Hypothalamus (tissue), 51 donors: ENCODE measurements at regions not wholly inside any gene's neighbourhood (a gene's known extent, or its start where the extent isn't known, plus 50 kb on each side); places are given as distances from the start of the nearest gene placed in this dataset.

Experiments used
- DNase-seq, 51 donors: peaks; one replicate each; lab custom pipeline; 2025; lab: John Stamatoyannopoulos, UW

- DNase-seq: no peak
Observed at GRCh38 chr4:160869899-160870298, 1293.9 kb downstream of the FSTL5 start.

- no peak for DNase-seq
Observed at GRCh38 chr4:160872491-160872890, 1291.3 kb downstream of the FSTL5 start.

DNA sequence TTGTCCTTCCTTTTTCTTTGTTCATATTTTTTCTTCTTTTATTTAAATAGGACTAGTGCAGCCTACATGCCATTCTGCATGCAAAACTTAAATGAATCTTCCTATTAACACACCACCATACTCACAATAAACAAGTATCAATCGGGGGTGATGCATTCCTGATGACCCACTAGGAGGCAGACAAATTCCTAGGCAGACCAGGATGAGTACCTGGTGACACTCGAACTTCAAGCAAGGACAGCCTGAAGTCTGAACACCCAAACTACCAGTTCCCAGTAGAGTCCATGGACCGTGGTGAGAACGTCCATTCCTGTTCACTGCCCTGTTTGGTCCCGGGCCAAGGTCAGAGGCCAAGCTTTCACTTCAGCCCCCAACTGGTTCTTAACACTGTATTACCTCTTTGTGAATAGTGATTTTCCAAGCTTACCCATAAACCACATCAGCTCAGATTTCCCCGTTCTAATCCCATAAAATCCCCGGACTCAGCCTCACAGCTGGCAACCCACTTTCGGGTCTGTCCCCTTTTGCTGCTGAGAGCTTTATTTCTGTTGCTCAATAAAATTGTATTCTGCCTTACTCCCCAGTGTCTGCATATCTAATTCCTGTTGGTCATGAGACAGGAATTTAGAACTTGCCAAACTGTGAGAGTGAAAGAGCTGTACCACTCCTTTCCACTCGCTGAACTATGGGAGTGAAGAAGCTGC, 1286.6 kb downstream of the FSTL5 start:
- no peak for DNase-seq

- DNase-seq: no peak
Observed at GRCh38 chr4:160880180-160880579, 1283.6 kb downstream of the FSTL5 start.

DNA sequence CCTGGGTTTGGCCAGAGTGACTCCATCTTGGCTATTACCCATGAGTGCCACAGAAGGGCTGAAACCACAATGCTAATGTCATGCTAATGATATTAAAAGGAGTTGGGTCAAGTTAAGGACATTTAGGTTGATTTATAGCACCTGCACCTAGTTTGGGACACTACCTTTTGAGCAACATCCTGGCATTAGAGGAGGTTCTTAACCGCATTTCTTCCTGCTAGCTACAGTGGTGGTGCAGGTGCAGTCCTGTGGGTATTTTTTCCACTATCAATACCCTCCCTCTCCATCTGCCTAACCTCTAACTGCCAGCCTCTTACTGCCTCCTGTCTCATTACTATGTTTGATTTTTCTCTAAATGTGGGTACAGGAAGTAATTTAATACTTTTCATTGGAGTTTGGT, 1276.1 kb downstream of the FSTL5 start:
- DNase-seq: no peak

- no peak for DNase-seq
Observed at GRCh38 chr4:160894128-160894527, 1269.7 kb downstream of the FSTL5 start.

GRCh38 chr4:160894809-160895208, 1269.0 kb downstream of the FSTL5 start:
- no peak for DNase-seq

DNA sequence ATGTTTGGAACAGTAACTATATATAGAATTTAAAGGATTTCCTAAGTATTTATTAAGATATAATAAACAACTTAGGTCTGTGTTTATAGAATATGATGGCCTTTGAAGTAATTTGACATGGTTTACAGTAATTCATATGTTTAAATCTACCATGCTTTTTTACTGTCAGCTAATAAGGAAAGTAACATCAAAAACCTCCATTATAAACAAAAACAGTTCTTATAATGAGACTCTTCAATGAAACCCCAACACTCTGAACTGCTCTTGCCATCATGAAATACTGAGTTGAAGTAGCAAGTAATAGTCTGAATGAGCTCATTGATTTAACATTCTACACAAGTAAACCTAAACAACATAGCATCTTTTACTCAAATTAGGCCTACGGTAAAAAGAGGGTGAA, 1236.5 kb downstream of the FSTL5 start:
- no peak for DNase-seq

GRCh38 chr4:160928482-160928881, 1235.3 kb downstream of the FSTL5 start:
- DNase-seq: no peak

DNA sequence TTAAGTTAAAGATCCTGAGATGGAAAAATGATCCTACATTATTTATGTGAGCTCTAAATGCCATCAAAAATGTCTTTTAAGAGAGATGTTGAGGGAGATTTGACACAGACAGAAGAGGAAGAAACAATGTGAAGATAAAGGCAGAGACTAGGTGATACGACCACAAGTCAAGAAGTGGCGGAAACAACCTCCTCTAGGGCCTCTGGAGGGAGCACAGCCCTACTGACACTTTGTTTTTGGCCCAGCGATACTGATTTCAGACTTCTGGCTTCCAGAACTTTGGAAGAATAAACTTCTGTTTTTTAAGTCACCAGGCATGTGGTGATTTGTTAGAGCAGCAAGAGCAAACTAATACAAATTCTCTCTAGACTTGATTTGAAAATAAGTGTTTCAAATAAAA, 1216.1 kb downstream of the FSTL5 start:
- no peak for DNase-seq

DNA sequence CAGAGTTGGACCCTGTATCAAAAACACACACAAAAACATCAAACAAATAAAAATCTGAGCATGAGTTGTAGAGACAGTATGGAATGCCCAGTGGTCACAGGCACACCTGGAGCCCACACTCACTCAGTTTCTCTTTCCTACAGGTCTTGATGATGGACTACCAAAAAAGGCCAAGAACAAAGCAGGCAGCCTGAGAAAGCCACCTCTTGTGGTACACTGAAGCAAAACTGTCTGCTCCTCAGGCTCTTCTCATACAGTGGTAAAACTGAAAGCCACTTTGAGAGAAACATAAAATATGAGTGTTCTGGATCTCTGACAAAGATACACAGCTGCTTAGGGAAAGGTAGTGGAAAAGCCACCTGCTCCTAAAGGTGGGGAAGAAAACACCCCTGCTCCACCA, 1206.9 kb downstream of the FSTL5 start:
- DNase-seq: no peak

GRCh38 chr4:160969925-160970324, 1193.9 kb downstream of the FSTL5 start:
- no peak for DNase-seq

- DNase-seq: no peak
Observed at GRCh38 chr4:160980091-160980490, 1183.7 kb downstream of the FSTL5 start.

DNA sequence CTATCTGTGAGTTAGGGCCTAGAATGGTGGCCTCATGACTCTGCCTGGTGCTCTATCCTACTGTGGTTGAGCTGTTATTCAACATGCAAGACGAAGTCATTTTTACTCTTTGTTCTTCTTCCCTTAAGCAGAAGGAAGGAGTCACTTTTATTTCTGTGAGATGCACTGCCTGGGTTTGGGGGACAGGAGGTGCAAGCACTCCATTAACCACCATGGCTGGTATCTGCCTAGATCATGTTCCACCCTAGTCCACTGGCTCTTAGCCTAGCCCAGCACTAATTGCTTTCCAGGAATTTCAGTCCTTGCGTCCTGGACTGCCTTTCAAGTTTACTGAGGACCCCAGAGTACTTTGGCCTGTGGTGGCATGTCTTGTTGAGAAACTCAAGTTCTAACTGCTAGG, 1182.7 kb downstream of the FSTL5 start:
- no peak for DNase-seq

GRCh38 chr4:160983035-160983434, 1180.8 kb downstream of the FSTL5 start:
- DNase-seq: no peak

- DNase-seq: no peak
Observed at GRCh38 chr4:161002386-161002785, 1161.4 kb downstream of the FSTL5 start.

DNA sequence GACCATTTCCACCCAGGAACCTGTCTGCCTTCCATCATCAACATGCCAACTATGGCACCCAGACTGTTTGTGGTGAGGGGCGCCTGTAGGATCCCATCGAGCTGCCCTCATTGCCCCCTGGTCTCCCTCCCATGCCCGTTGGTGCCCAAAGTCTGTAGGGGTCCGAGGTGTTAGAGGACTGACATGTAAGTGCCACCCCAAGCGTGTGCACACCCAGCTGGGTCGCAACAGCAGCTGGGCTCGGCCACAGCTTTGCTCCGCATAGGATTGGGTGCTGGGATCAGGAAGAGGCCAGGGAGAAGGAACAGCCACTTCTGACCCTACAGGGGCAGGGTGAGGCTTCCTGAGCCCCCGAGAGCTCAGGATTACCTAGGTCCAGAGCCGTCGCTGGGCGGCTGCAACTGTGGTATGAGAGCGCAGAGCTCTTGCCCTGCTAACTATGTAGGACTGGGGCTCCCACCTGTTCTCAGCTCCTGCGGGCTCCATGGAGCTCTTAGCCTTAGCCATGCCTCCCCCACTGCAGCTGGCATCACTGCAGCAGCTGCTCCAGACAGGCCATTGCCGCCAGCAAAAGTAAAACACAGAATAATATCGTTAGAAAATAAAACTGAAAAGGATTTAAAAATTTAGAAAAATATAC, 1160.3 kb downstream of the FSTL5 start:
- no peak for DNase-seq

DNA sequence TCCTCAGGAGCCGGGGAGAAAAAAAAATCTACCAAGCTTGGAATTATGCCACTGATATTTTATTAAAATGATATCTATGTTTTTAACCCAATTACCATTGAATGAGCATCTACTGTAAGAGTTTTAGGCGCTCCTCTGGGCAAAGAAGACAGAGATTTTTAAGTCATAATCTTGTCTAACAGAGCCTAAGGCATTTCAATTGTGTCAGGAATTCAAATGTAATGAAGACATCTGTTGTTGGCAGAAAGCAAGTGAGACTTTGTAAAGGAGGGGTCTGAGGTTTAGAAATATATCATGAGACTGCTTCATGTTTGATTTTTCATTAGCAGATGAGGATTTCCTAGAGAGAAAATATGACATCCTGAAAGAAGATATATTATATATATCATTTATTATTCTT, 1158.1 kb downstream of the FSTL5 start:
- no peak for DNase-seq

- no peak for DNase-seq
Observed at GRCh38 chr4:161008527-161008926, 1155.3 kb downstream of the FSTL5 start.

DNA sequence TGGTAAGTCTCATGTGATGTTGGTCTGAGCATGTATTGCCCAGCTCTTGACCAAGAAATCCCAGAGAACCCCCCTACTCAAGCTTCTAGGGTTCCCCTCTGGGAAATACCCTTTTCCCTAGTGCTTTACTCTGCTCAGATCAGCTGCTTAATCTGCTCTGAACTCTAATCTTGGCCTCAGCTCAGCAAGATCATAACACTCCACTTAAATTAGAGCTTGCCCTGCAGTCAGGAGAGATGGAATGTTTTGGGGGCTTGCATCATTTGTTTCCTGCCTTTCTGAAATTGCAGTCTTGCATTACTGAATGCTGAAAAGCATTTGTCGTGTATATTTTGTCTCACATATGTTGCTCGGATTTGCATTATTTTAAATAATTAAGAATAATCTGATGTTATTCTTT, 1153.6 kb downstream of the FSTL5 start:
- DNase-seq: no peak
